T47D (cell line): ENCODE measurements at regions not wholly inside any gene's neighbourhood (a gene's known extent, or its start where the extent isn't known, plus 50 kb on each side); places are given as distances from the start of the nearest gene placed in this dataset.

Experiments used
- DNase-seq, 2 experiments: peaks; one replicate each; pipeline versions ENCODE4 v3.0.0 to v3.0.0-alpha.2; 2011 to 2012; ENCODE audit warnings: low read depth in 1 of 2, low spot score in 1 of 2
- JUND ChIP-seq: IDR thresholded peaks from 2 replicates; pipeline ENCODE4 v1.6.1; 2012; ENCODE audit warnings: low read depth
- in situ Hi-C: cut with HindIII; loops from 2 replicates; pipeline ENCODE4 v1.10.0; 2016; ENCODE audit warnings: low sequenced_read_pairs, low pct_unique_long_range_greater_than_20kb

- DNase-seq = no peak
- in situ Hi-C loops = no loop called here
- TF ChIP-seq JUND = no peak
Observed at GRCh38 chr12:107494331-107494730, 191.3 kb upstream of the PWP1 start.

- TF ChIP-seq JUND = no peak
- DNase-seq = no peak
- in situ Hi-C loops = no loop called here
Observed at GRCh38 chr12:107495604-107496003, 190.0 kb upstream of the PWP1 start.

GRCh38 chr12:107497231-107497630 is 188.4 kb upstream of the PWP1 start:
- DNase-seq = no peak
- no peak for TF ChIP-seq JUND
- in situ Hi-C loops = no loop called here

GRCh38 chr12:107500307-107500706 is 185.3 kb upstream of the PWP1 start:
- DNase-seq = no peak
- TF ChIP-seq JUND = no peak
- in situ Hi-C loops = no loop called here

- no peak for DNase-seq
- in situ Hi-C loops = no loop called here
- no peak for TF ChIP-seq JUND
Observed at GRCh38 chr12:107501681-107502080, 183.9 kb upstream of the PWP1 start.

- DNase-seq = no peak
- no peak for TF ChIP-seq JUND
- in situ Hi-C loops = no loop called here
Observed at GRCh38 chr12:107503129-107503855, 182.3 kb upstream of the PWP1 start.

- DNase-seq = no peak
- in situ Hi-C loops = no loop called here
Observed at GRCh38 chr12:107503887-107504885, 181.4 kb upstream of the PWP1 start.

GRCh38 chr12:107509421-107509820 is 176.2 kb upstream of the PWP1 start:
- no peak for TF ChIP-seq JUND
- DNase-seq = no peak
- in situ Hi-C loops = no loop called here

More at GRCh38 chr12:107503887-107504885, 181.4 kb upstream of the PWP1 start:
- TF ChIP-seq JUND = no peak

GRCh38 chr12:107510211-107510610 is 175.4 kb upstream of the PWP1 start:
- DNase-seq = no peak
- TF ChIP-seq JUND = no peak
- in situ Hi-C loops = no loop called here

GRCh38 chr12:107511292-107511691 is 174.3 kb upstream of the PWP1 start:
- TF ChIP-seq JUND = no peak
- in situ Hi-C loops = no loop called here
- DNase-seq = no peak

GRCh38 chr12:107512391-107512790 is 173.2 kb upstream of the PWP1 start:
- DNase-seq = no peak
- TF ChIP-seq JUND = no peak
- in situ Hi-C loops = no loop called here

- no peak for DNase-seq
- in situ Hi-C loops = no loop called here
Observed at GRCh38 chr12:107513184-107513583, 172.4 kb upstream of the PWP1 start.

More at GRCh38 chr12:107513184-107513583, 172.4 kb upstream of the PWP1 start:
- TF ChIP-seq JUND = no peak
